Mesenchymal stem cell (in vitro differentiated cells and primary cell): ENCODE measurements at regions not wholly inside any gene's neighbourhood (a gene's known extent, or its start where the extent isn't known, plus 50 kb on each side); places are given as distances from the start of the nearest gene placed in this dataset.

Experiments used
- DNase-seq: peaks from one replicate; pipeline ENCODE4 v3.0.0-alpha.2; 2013
- H2AFZ ChIP-seq: one replicate; pipeline ENCODE4 v1.6.1; 2013; ENCODE audit warnings: low read depth, mild to moderate bottlenecking, control low read depth, inconsistent platforms, low read length, moderate library complexity
- H2AK5ac ChIP-seq: 2 replicates; pipeline ENCODE4 v1.6.1; 2013; ENCODE audit warnings: low read length, moderate library complexity, mild to moderate bottlenecking, inconsistent platforms; ENCODE audit not compliant: severe bottlenecking
- H2BK120ac ChIP-seq: one replicate; pipeline ENCODE4 v1.6.1; 2013; ENCODE audit warnings: low read depth, mild to moderate bottlenecking, inconsistent platforms, low read length, moderate library complexity
- H2BK12ac ChIP-seq, 2 experiments: one replicate each; pipeline ENCODE4 v1.6.1; 2013; ENCODE audit warnings: inconsistent platforms in 2 of 2, low read length in 2 of 2, mild to moderate bottlenecking in 2 of 2, moderate library complexity in 2 of 2, control low read depth in 1 of 2
- H2BK15ac ChIP-seq: one replicate; pipeline ENCODE4 v1.6.1; 2013; ENCODE audit warnings: mild to moderate bottlenecking, low read depth, inconsistent platforms; ENCODE audit not compliant: poor library complexity, severe bottlenecking
- H2BK5ac ChIP-seq: 2 replicates; pipeline ENCODE4 v1.6.1; 2013; ENCODE audit warnings: low read depth, mild to moderate bottlenecking, low read length, control low read depth, inconsistent platforms; ENCODE audit not compliant: poor library complexity, severe bottlenecking
- H3K14ac ChIP-seq, 2 experiments: one replicate each; pipeline ENCODE4 v1.6.1; 2013; ENCODE audit warnings: inconsistent platforms in 2 of 2, low read length in 2 of 2, control low read depth in 1 of 2, mild to moderate bottlenecking in 1 of 2, moderate library complexity in 1 of 2
- H3K18ac ChIP-seq, 2 experiments: one replicate each; pipeline ENCODE4 v1.6.1; 2013; ENCODE audit warnings: inconsistent platforms in 2 of 2, low read length in 2 of 2, control low read depth in 1 of 2, low read depth in 1 of 2, mild to moderate bottlenecking in 1 of 2
- H3K23ac ChIP-seq, 2 experiments: one replicate each; pipeline ENCODE4 v1.6.1; 2013; ENCODE audit warnings: inconsistent platforms in 2 of 2, low read length in 2 of 2, mild to moderate bottlenecking in 2 of 2, moderate library complexity in 2 of 2, control low read depth in 1 of 2
- H3K27ac ChIP-seq: 2 replicates; pipeline ENCODE4 v1.5.1; 2013; ENCODE audit warnings: mild to moderate bottlenecking, moderate library complexity, low read length, control low read depth, inconsistent platforms; ENCODE audit not compliant: poor library complexity, severe bottlenecking
- H3K27me3 ChIP-seq, 2 experiments: 2 replicates each; pipeline versions ENCODE4 v1.6.1 to v1.7.0; 2013; ENCODE audit warnings: low read length in 2 of 2, mild to moderate bottlenecking in 2 of 2, moderate library complexity in 2 of 2, control low read depth in 1 of 2, inconsistent platforms in 1 of 2; ENCODE audit not compliant: control insufficient read depth in 1 of 2, insufficient read depth in 1 of 2
- H3K36me3 ChIP-seq, 2 experiments: 2 replicates each; pipeline versions ENCODE4 v1.6.1 to v1.7.0; 2013; ENCODE audit warnings: low read length in 2 of 2, control low read depth in 1 of 2, inconsistent platforms in 1 of 2, low read depth in 1 of 2, mild to moderate bottlenecking in 1 of 2; ENCODE audit not compliant: insufficient read depth in 2 of 2, control insufficient read depth in 1 of 2
- H3K4ac ChIP-seq, 2 experiments: one replicate each; pipeline ENCODE4 v1.6.1; 2013; ENCODE audit warnings: inconsistent platforms in 2 of 2, low read length in 2 of 2, mild to moderate bottlenecking in 2 of 2, moderate library complexity in 2 of 2, control low read depth in 1 of 2, low read depth in 1 of 2
- H3K4me1 ChIP-seq: 2 replicates; pipeline ENCODE4 v1.6.1; 2013; ENCODE audit warnings: low read depth, low read length, control low read depth; ENCODE audit not compliant: control insufficient read depth, insufficient read depth
- H3K4me2 ChIP-seq: 2 replicates; pipeline ENCODE4 v1.6.1; 2013; ENCODE audit warnings: low read length, mild to moderate bottlenecking, inconsistent platforms; ENCODE audit not compliant: poor library complexity, severe bottlenecking
- H3K4me3 ChIP-seq, 2 experiments: 2 replicates each; pipeline versions ENCODE4 v1.5.1 to v1.7.0; 2013; ENCODE audit warnings: low read length in 2 of 2, mild to moderate bottlenecking in 2 of 2, control low read depth in 1 of 2, low read depth in 1 of 2; ENCODE audit not compliant: insufficient read depth in 1 of 2
- H3K79me1 ChIP-seq: replicated peaks from 2 replicates; pipeline ENCODE4 v1.6.1; 2013; ENCODE audit warnings: mild to moderate bottlenecking, control low read depth, low read length, inconsistent platforms; ENCODE audit not compliant: poor library complexity, severe bottlenecking
- H3K9ac ChIP-seq: 2 replicates; pipeline ENCODE4 v1.7.0; 2013; ENCODE audit warnings: mild to moderate bottlenecking, low read length, moderate library complexity
- H3K9me3 ChIP-seq: 2 replicates; pipeline ENCODE4 v1.7.0; 2013; ENCODE audit warnings: mild to moderate bottlenecking, low read length; ENCODE audit not compliant: control insufficient read depth
- H4K8ac ChIP-seq: one replicate; pipeline ENCODE4 v1.6.1; 2013; ENCODE audit warnings: inconsistent platforms, mild to moderate bottlenecking, low read length, moderate library complexity
- H4K91ac ChIP-seq: one replicate; pipeline ENCODE4 v1.6.1; 2013; ENCODE audit warnings: mild to moderate bottlenecking, low read length, inconsistent platforms
- WGBS: methylation state at CpG from one replicate; pipeline ENCODE4 v1.1.7; 2013; ENCODE audit warnings: mixed read lengths; 5-methylcytosine and 5-hydroxymethylcytosine counted together

- Histone ChIP-seq H3K4ac (no peak overlapping the region), H3K36me3 (no peaks in the 10 kb centered on the region), H3K23ac (no peak overlapping the region), H3K14ac (no peak overlapping the region), H2AK5ac (no peak overlapping the region), H2BK5ac (no peak overlapping the region), H3K9me3 (no peaks in the 10 kb centered on the region), H4K8ac (no peak overlapping the region), H2BK15ac (no peak overlapping the region), H4K91ac (no peak overlapping the region), H3K4me2 (no peak overlapping the region), H3K4me3 (no peak overlapping the region), H3K9ac (no peak overlapping the region), H3K27ac (no peak overlapping the region), H3K79me1 (no peaks in the 10 kb centered on the region), H2BK120ac (no peak overlapping the region), H3K27me3 (no peaks in the 10 kb centered on the region), H3K4me1 (peaks cover 4% of the 10 kb centered on the region), H3K18ac (no peak overlapping the region), H2BK12ac (no peak overlapping the region), H2AFZ (no peak overlapping the region)
- DNase-seq: no peak
- 82% methylated on average over 2 of the region's 2 CpGs for WGBS
Observed at GRCh38 chr17:69714669-69715068, 300.2 kb downstream of the MAP2K6 start.

- H4K91ac ChIP-seq: no peak overlapping the region
- H3K4me3 ChIP-seq: no peak overlapping the region
- H3K23ac ChIP-seq: no peak overlapping the region
- no peaks in the 10 kb centered on the region for H3K9me3 ChIP-seq
- H3K14ac ChIP-seq: no peak overlapping the region
- H3K18ac ChIP-seq: no peak overlapping the region
- no peaks in the 10 kb centered on the region for H3K79me1 ChIP-seq
- WGBS: 100% methylated on average over 1 of the region's 4 CpGs
- no peak overlapping the region for H2AFZ ChIP-seq
- no peak overlapping the region for H3K4ac ChIP-seq
- H3K9ac ChIP-seq: no peak overlapping the region
- no peak overlapping the region for H2BK12ac ChIP-seq
- H2BK120ac ChIP-seq: no peak overlapping the region
- no peak overlapping the region for H3K4me2 ChIP-seq
- no peaks in the 10 kb centered on the region for H3K36me3 ChIP-seq
- peak overlapping the region; percentile 41 for H2AK5ac ChIP-seq
- H3K4me1 ChIP-seq: peaks cover 3% of the 10 kb centered on the region
- H2BK5ac ChIP-seq: no peak overlapping the region
- H3K27me3 ChIP-seq: no peaks in the 10 kb centered on the region
- DNase-seq: no peak
- no peak overlapping the region for H4K8ac ChIP-seq
- no peak overlapping the region for H2BK15ac ChIP-seq
- no peak overlapping the region for H3K27ac ChIP-seq
Observed at GRCh38 chr17:69715656-69716055, 301.2 kb downstream of the MAP2K6 start.

DNA sequence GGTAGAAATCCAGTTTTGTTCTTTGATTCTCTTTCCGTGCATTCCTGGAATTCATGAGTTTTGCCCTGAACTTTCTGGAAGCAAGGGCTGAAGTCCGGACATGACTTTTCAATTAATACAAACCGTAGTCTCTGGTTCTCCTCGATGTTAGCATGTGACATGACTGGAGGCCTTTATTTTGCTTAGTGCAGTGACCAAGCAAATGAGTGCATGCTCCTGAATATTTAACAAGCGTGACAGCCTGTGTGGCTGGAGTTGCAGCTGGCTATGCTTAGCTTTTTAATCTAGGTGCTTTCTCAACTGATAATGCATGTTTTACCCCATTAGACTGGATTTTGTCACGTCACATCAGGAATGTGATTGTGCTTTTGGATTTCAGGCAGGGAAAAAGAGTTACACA is 302.1 kb downstream of the MAP2K6 start:
- H3K4me2 ChIP-seq: no peak overlapping the region
- no peak overlapping the region for H2BK15ac ChIP-seq
- H4K8ac ChIP-seq: no peak overlapping the region
- H3K27ac ChIP-seq: no peak overlapping the region
- no peak overlapping the region for H3K4ac ChIP-seq
- no peak for DNase-seq
- no peak overlapping the region for H4K91ac ChIP-seq
- no peaks in the 10 kb centered on the region for H3K36me3 ChIP-seq
- 96% methylated on average over 6 of the region's 6 CpGs for WGBS
- no peak overlapping the region for H2AFZ ChIP-seq
- no peak overlapping the region for H3K9ac ChIP-seq
- H3K18ac ChIP-seq: peak overlapping the region in 1 of 2 experiments; percentile 47
- H2AK5ac ChIP-seq: no peak overlapping the region
- H2BK120ac ChIP-seq: no peak overlapping the region
- no peaks in the 10 kb centered on the region for H3K79me1 ChIP-seq
- no peak overlapping the region for H2BK12ac ChIP-seq
- H2BK5ac ChIP-seq: no peak overlapping the region
- H3K14ac ChIP-seq: no peak overlapping the region
- H3K4me3 ChIP-seq: no peak overlapping the region
- H3K4me1 ChIP-seq: peaks cover 2% of the 10 kb centered on the region
- H3K23ac ChIP-seq: no peak overlapping the region
- H3K9me3 ChIP-seq: no peaks in the 10 kb centered on the region
- H3K27me3 ChIP-seq: no peaks in the 10 kb centered on the region

DNA sequence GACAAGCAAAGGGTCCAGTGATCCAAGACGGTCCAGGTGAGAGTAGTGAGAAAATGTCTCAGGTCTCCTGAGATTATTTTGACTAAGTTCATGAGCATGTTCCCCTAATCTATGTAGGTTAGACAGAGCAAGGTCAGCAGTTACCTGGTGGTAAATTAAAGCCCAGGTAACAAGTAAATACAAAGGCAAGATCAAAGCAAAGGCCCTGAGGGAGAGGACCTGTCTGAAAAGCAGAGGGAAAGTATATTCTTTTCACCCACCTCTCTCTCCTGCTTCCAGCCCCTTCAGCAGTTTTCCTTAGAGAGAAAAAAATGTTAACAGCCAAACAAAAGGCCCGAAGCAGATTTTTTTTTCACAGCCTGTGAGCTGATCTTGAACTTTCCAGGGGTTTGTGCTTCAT is 302.7 kb downstream of the MAP2K6 start:
- Histone ChIP-seq H2AFZ (no peak overlapping the region), H2AK5ac (no peak overlapping the region), H4K8ac (no peak overlapping the region), H3K14ac (no peak overlapping the region), H3K79me1 (no peaks in the 10 kb centered on the region), H3K9me3 (no peaks in the 10 kb centered on the region), H2BK15ac (no peak overlapping the region), H2BK120ac (no peak overlapping the region), H3K9ac (no peak overlapping the region), H3K23ac (no peak overlapping the region), H3K27me3 (no peaks in the 10 kb centered on the region), H3K27ac (no peak overlapping the region), H3K4me1 (peaks cover 2% of the 10 kb centered on the region), H2BK12ac (no peak overlapping the region), H3K36me3 (no peaks in the 10 kb centered on the region), H3K4me2 (no peak overlapping the region), H3K4me3 (no peak overlapping the region), H3K4ac (no peak overlapping the region), H2BK5ac (no peak overlapping the region), H3K18ac (no peak overlapping the region), H4K91ac (no peak overlapping the region)
- DNase-seq: no peak
- 71% methylated on average over 2 of the region's 2 CpGs for WGBS
